HUES64 (cell line): ENCODE measurements at regions not wholly inside any gene's neighbourhood (a gene's known extent, or its start where the extent isn't known, plus 50 kb on each side); places are given as distances from the start of the nearest gene placed in this dataset.

Experiments used
- H3K27ac ChIP-seq: 2 replicates; pipeline ENCODE4 v1.7.0; 2013; ENCODE audit warnings: low read depth, low read length, inconsistent platforms
- H3K27me3 ChIP-seq: 2 replicates; pipeline ENCODE4 v1.6.1; 2013; ENCODE audit warnings: mild to moderate bottlenecking, low read length; ENCODE audit not compliant: insufficient read depth
- H3K36me3 ChIP-seq: 2 replicates; pipeline ENCODE4 v1.6.1; 2013; ENCODE audit warnings: mild to moderate bottlenecking, low read length; ENCODE audit not compliant: insufficient read depth
- H3K4me1 ChIP-seq: 2 replicates; pipeline ENCODE4 v1.6.1; 2013; ENCODE audit warnings: mild to moderate bottlenecking, low read length, moderate library complexity; ENCODE audit not compliant: insufficient read depth
- H3K4me3 ChIP-seq: 2 replicates; pipeline ENCODE4 v1.5.1; 2013; ENCODE audit warnings: mild to moderate bottlenecking, low read length, moderate library complexity
- H3K9ac ChIP-seq: 2 replicates; pipeline ENCODE4 v1.6.1; 2013; ENCODE audit warnings: mild to moderate bottlenecking, low read depth, low read length
- H3K9me3 ChIP-seq: 2 replicates; pipeline ENCODE4 v1.6.1; 2013; ENCODE audit warnings: low read depth, low read length; ENCODE audit not compliant: insufficient read depth
- WGBS: fragments of 150-250, 120-280 bp; methylation state at CpG from one replicate; pipeline ENCODE4 v1.1.7; 2013; ENCODE audit warnings: missing lambda C conversion rate; 5-methylcytosine and 5-hydroxymethylcytosine counted together

DNA sequence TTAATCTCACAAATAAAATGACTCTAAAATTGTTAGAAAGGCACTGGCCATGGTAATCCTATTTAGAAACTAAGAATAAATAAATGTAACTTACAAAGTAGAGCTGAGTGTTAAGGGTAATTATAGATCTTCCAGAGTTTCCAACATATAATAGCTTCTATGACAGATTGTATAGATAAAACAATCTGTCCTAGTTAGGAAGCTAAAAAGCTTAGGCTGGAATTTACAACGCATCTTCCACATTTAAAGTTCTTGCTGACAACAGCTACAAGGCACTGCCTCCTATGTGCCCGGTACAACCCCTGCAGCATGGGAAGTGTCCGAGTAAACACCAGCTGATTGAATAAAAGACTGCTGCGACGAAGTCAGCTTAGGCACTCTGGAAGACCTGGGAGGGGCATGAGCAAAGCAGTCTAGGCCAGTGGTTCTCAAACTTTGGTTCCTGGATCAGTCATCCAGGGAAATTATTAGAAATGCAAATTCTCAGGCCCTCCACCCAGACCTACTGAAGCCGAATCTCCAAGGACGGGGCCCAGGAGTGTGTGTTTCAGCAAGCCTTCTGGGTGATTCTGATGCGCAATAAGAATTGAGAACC lies 635.6 kb upstream of the TBX3 start:
- H3K27ac ChIP-seq, result no peak overlapping the region
- no peak overlapping the region for H3K4me3 ChIP-seq
- no peaks in the 10 kb centered on the region; the same call in 1 of the 2 replicates for H3K4me1 ChIP-seq
- H3K9me3 ChIP-seq, result no peaks in the 10 kb centered on the region
- no peaks in the 10 kb centered on the region for H3K36me3 ChIP-seq
- H3K9ac ChIP-seq, result no peak overlapping the region
- no peaks in the 10 kb centered on the region for H3K27me3 ChIP-seq
- 94% methylated on average over 8 of the region's 8 CpGs for WGBS

DNA sequence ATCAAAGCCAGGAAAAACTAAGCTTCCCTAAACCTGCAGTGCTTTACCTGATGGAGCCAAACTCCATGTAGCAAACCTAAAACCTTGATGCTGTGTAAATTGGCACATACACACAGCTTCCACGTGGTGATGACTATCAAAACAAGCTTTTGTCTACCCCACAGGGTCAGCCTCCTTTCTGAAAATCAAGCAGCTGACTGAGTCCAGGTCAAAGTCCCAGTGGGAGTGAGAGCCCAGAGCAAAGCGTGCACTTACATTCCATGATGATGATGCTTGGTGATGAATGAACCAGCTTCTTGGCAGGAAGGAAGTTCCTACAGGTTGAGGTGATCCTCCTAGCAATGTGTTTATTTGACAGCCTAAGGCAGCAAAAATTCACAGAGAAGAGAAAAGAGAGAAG lies 630.0 kb upstream of the TBX3 start:
- WGBS, result 73% methylated on average over 2 of the region's 2 CpGs
- no peak overlapping the region for H3K4me3 ChIP-seq
- no peaks in the 10 kb centered on the region for H3K27me3 ChIP-seq
- no peaks in the 10 kb centered on the region for H3K9me3 ChIP-seq
- H3K4me1 ChIP-seq, result no peaks in the 10 kb centered on the region
- H3K27ac ChIP-seq, result no peak overlapping the region
- H3K9ac ChIP-seq, result no peak overlapping the region
- H3K36me3 ChIP-seq, result no peaks in the 10 kb centered on the region

DNA sequence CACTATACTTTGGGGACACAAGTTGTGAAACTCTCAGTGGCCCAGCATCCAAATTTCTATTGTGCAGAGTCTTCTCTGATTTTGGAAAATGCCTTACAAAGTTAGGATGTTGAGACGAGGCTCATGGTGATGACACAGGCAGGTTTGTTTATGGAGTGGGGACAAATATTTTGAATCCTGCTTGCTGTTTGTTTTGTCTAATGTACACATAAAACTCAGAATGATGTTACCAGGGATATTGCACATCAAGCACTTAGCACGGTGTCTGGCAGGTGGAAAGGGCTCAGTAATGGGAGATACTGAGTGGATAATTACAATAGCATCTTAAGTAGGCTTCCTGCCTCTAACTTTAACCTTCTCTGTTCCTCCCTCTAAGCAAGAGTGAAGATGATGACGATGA lies 628.9 kb upstream of the TBX3 start:
- Histone ChIP-seq H3K9me3 (no peaks in the 10 kb centered on the region), H3K4me3 (no peak overlapping the region), H3K27ac (no peak overlapping the region), H3K36me3 (no peaks in the 10 kb centered on the region), H3K9ac (no peak overlapping the region), H3K27me3 (no peaks in the 10 kb centered on the region), H3K4me1 (no peaks in the 10 kb centered on the region)
- 96% methylated on average over 2 of the region's 3 CpGs for WGBS

DNA sequence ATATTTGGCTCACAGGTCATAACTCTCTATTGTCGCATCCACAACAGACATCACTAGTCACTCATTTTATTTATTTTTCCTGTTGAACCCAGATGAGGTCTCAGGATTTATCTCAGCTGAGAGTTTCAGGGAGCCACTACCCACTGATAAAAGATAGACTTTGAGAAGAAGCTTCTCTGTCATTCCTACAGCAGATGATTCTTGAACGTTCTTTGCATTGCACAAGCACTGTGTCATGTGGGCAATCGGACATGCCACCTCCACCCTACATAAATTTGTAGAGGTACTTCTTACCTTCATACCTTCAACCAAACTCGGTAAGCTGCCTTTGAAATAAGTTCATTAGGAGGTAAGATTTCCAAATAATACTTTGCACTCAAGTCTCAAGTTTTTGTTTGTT lies 627.9 kb upstream of the TBX3 start:
- no peaks in the 10 kb centered on the region for H3K4me1 ChIP-seq
- WGBS, result 95% methylated on average over 3 of the region's 4 CpGs
- no peak overlapping the region for H3K9ac ChIP-seq
- H3K27me3 ChIP-seq, result no peaks in the 10 kb centered on the region
- H3K9me3 ChIP-seq, result no peaks in the 10 kb centered on the region
- H3K27ac ChIP-seq, result no peak overlapping the region
- no peak overlapping the region for H3K4me3 ChIP-seq
- no peaks in the 10 kb centered on the region for H3K36me3 ChIP-seq

DNA sequence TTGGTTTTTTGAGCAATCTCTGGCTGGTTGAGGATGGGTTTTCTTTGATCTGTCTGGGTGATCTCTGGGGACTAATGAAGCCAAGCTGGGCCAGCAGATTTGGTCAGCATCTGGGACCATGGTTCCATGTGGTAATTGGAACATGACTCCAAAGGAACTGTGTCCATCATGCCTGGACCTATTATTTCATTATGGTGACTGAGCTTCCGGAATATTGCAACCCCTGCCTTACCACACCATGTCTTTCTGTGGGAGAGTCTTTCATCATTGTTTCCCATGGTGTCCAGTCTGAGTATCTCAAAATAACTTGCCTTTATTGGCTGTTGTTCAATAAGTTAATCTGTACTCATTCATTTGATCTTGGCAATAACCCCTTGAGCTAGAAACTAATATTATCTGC lies 624.9 kb upstream of the TBX3 start:
- no peaks in the 10 kb centered on the region for H3K9me3 ChIP-seq
- no peak overlapping the region for H3K9ac ChIP-seq
- no peak overlapping the region for H3K4me3 ChIP-seq
- no peaks in the 10 kb centered on the region for H3K36me3 ChIP-seq
- H3K27ac ChIP-seq, result no peak overlapping the region
- WGBS, result 100% methylated on average over 1 of the region's 1 CpG
- no peaks in the 10 kb centered on the region for H3K4me1 ChIP-seq
- H3K27me3 ChIP-seq, result no peaks in the 10 kb centered on the region

DNA sequence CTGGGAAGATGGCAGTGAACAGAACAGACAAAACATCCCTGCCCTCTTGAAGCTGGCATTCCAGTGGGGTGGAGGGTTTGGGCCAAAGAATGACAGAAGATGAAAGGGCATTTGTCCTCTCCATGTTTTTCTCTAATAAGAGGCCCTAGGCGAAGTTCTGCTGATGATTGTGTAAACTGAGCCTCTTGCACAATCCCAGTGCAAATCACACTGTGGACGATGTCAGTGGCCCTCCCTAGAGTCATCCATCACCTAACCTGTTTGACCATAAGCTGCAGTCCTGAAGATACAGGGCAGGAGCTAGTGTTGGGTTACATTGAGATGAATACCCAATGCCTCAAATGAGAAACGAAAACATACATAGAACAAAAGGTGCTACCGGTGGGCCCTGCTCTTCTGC lies 622.4 kb upstream of the TBX3 start:
- no peaks in the 10 kb centered on the region for H3K36me3 ChIP-seq

DNA sequence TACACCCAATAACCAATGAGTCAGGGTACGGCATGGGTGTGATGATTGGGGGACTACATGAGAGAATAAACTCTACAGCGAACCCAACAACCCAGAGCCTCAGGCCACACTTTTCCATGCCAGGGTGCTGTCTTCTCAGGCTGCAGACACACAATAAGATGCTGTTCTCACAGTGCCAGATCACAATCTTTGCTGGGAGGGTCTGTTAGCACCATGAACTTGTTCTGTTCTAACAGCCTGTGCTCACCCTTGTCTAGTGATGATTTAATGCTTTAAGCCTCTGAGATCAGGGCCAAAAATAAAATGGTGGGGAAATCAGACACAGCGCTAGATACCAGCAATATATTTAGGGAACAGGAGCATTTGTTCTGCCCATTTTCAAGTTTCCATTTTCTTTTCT lies 621.9 kb upstream of the TBX3 start:
- Histone ChIP-seq H3K27ac (no peak overlapping the region), H3K9ac (no peak overlapping the region), H3K4me3 (no peak overlapping the region), H3K27me3 (no peaks in the 10 kb centered on the region), H3K4me1 (no peaks in the 10 kb centered on the region), H3K36me3 (no peaks in the 10 kb centered on the region), H3K9me3 (no peaks in the 10 kb centered on the region)
- 100% methylated on average over 2 of the region's 3 CpGs for WGBS

More for the DNA sequence above, 622.4 kb upstream of the TBX3 start:
- H3K9me3 ChIP-seq, result no peaks in the 10 kb centered on the region
- H3K27me3 ChIP-seq, result no peaks in the 10 kb centered on the region
- H3K9ac ChIP-seq, result no peak overlapping the region
- 76% methylated on average over 4 of the region's 4 CpGs for WGBS
- H3K27ac ChIP-seq, result no peak overlapping the region
- H3K4me3 ChIP-seq, result no peak overlapping the region
- H3K4me1 ChIP-seq, result no peaks in the 10 kb centered on the region

DNA sequence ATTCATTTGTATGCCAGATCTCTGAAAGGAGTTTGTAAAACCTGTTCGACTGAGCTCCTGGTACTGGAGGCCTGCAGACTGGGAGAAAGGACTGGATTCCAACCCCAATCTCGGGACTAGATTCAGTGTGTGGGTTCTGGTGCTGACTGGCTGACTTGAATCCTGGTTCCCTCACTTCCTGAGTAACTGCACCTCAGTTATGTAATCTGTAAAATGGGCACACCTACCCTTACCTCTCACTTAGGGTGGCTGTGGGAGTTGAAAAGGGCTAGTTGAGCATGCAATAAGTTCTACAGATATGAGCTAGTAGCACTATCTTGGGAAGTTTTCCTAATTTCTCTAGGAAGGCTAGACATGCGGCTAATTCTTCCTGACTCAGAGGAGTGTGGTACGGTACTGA lies 621.3 kb upstream of the TBX3 start:
- WGBS, result 94% methylated on average over 4 of the region's 4 CpGs
- Histone ChIP-seq H3K27ac (no peak overlapping the region), H3K9ac (no peak overlapping the region), H3K4me1 (no peaks in the 10 kb centered on the region), H3K36me3 (no peaks in the 10 kb centered on the region), H3K9me3 (no peaks in the 10 kb centered on the region), H3K27me3 (no peaks in the 10 kb centered on the region), H3K4me3 (no peak overlapping the region)

DNA sequence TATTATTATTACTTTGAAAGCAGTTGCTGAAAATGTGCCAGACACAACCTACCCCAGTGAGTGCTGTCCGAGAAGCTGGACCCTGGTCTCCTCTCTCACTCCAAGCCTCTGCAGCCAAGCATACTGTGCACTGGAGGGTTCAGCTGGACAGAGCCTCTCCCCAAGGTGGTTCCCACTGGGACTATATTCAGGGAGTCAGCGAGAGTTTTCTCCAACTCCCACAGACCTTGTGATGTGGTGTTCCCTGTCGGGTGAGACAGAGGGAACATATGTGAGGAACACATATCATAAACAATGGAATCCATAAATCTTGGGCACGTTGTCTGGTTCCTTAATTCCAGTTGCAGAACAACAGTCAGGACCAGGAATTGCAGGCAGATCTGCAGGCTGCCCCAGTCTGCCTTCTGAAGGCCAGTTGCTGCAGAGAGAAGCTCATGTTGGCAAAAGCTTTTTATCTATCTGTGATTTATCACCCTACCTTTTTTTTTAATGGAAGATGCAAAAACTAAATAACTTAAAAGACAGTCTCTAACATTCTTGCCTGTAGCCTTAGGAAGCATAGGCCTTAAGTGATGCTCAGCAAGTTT lies 619.8 kb upstream of the TBX3 start:
- 88% methylated on average over 4 of the region's 4 CpGs for WGBS
- Histone ChIP-seq H3K9me3 (no peaks in the 10 kb centered on the region), H3K36me3 (no peaks in the 10 kb centered on the region), H3K4me1 (no peaks in the 10 kb centered on the region), H3K27ac (no peak overlapping the region), H3K27me3 (no peaks in the 10 kb centered on the region), H3K4me3 (no peak overlapping the region), H3K9ac (no peak overlapping the region)

DNA sequence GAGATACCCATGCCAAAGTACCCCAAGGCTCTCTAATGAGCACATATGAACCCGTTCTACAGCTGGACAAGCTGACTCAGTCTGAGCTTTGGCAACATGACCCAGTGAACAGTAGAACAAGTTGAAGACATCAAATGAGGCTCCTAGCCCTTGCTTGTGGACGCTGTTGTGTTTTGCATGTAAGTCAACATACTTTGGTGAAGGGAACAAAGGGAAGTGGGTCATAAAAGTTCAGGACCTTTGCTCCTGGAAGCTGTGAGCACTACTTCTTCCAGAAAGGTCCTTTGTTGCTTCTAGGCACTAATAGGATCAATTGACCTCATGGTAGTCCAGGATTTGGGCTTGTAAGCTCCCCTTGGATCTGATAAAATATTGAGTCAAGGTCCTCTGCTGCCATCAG lies 613.5 kb upstream of the TBX3 start:
- Histone ChIP-seq H3K27me3 (no peaks in the 10 kb centered on the region), H3K9me3 (no peaks in the 10 kb centered on the region), H3K27ac (no peak overlapping the region), H3K9ac (no peak overlapping the region), H3K4me3 (no peak overlapping the region), H3K4me1 (0 out of 2 replicates have a peak, but pooled peaks cover 4% of the 10 kb centered on the region), H3K36me3 (no peaks in the 10 kb centered on the region)
- WGBS, result 89% methylated on average over 2 of the region's 2 CpGs

DNA sequence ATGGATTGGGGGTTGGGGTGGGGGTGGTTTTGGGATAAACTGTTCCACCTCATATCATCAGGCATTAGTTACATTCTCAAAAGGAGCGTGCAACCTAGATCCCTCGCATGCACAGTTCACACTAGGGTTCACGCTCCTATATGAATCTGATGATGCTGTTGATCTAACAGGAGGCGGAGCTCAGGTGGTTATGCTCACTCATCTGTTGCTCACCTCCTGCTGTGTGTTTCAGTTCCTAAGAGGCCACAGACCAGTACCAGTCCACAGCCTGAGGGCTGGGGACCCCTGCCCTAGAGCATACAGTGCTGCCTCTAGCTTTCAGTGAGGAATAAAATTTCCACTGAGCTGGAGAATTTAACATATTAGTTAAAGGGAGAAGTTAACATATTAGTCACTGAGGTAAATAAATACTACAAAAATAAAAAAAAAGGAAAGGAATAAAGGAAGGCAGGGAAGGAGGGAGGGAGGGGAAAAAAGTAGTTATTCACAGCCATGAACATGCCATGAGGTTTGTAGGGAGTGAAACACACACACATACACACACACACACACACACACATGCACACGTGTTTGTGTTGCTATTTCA lies 612.7 kb upstream of the TBX3 start:
- H3K27ac ChIP-seq, result no peak overlapping the region
- no peaks in the 10 kb centered on the region for H3K36me3 ChIP-seq
- 92% methylated on average over 5 of the region's 5 CpGs for WGBS
- 0 out of 2 replicates have a peak, but pooled peaks cover 4% of the 10 kb centered on the region for H3K4me1 ChIP-seq
- H3K9me3 ChIP-seq, result no peaks in the 10 kb centered on the region
- no peaks in the 10 kb centered on the region for H3K27me3 ChIP-seq
- no peak overlapping the region for H3K9ac ChIP-seq
- H3K4me3 ChIP-seq, result no peak overlapping the region
